GM12878 (cell line): ENCODE measurements at regions not wholly inside any gene's neighbourhood (a gene's known extent, or its start where the extent isn't known, plus 50 kb on each side); places are given as distances from the start of the nearest gene placed in this dataset.

ENCODE experiments used
- ATAC-seq: fragments of 200-7000 bp; cut with Tn5 transposase; 3 replicates; pipeline ENCODE4 v1.9.1; 2020; ENCODE audit warnings: mild to moderate bottlenecking, moderate library complexity
- BruUV-seq: library from RNA; stranded (reverse); fragments of 400-500 nt; replicated peaks from 2 replicates; lab custom pipeline; 2021; lab: Mats Ljungman, UMichigan
- CTCF ChIA-PET: fragments of 300-600 bp; sonication (Branson Sonifier 250); formaldehyde crosslinking; extraction: SDS; loops from one replicate; lab custom pipeline; 2021; ENCODE audit warnings: inconsistent platforms; lab: Yijun Ruan, JAX
- POLR2A ChIA-PET: fragments of 350-600 bp; formaldehyde crosslinking; extraction: SDS; loops from one replicate; lab custom pipeline; 2021; ENCODE audit warnings: inconsistent platforms; lab: Charles Lee
- RAD21 ChIA-PET: fragments of 300-600 bp; sonication (Branson Sonifier 250); formaldehyde crosslinking; loops from one replicate; lab custom pipeline; 2023; ENCODE audit warnings: antibody characterized with exemption; ENCODE audit not compliant: unreplicated experiment; lab: Charles Lee
- SMC1A ChIA-PET: fragments of 300-600 bp; sonication (Branson Sonifier 250); formaldehyde crosslinking; loops from one replicate; lab custom pipeline; 2023; ENCODE audit not compliant: unreplicated experiment, uncharacterized antibody; lab: Charles Lee
- DNase-seq: peaks from one replicate; pipeline ENCODE4 v3.0.0-alpha.2; 2011; ENCODE audit warnings: low read depth, low spot score
- FAIRE-seq: peaks from 3 replicates; lab custom pipeline; 2011; peaks lifted over from hg19 to GRCh38; lab: Jason Lieb, UNC
- H2AFZ ChIP-seq: 2 replicates; pipeline ENCODE4 v1.6.0; 2011; ENCODE audit warnings: low read depth, low read length, control low read depth; ENCODE audit not compliant: control insufficient read depth
- H3K27ac ChIP-seq: 2 replicates; pipeline ENCODE4 v1.5.1; 2011; ENCODE audit warnings: control low read depth; ENCODE audit not compliant: control insufficient read depth, insufficient read depth
- H3K27me3 ChIP-seq, 2 experiments: replicated peaks in 1 of 2; 2 replicates each; pipeline versions ENCODE4 v1.6.0 to v1.6.1; 2011; ENCODE audit warnings: low read length in 1 of 2; ENCODE audit not compliant: control insufficient read depth in 2 of 2, insufficient read depth in 2 of 2
- H3K36me3 ChIP-seq, 2 experiments: 2 replicates each; pipeline ENCODE4 v1.5.1; 2011; ENCODE audit warnings: low read length in 1 of 2; ENCODE audit not compliant: control insufficient read depth in 2 of 2, insufficient read depth in 2 of 2
- H3K4me1 ChIP-seq: 2 replicates; pipeline ENCODE4 v1.6.1; 2011; ENCODE audit warnings: mild to moderate bottlenecking, low read length, moderate library complexity, mixed read lengths; ENCODE audit not compliant: control insufficient read depth, insufficient read depth
- H3K4me2 ChIP-seq: 2 replicates; pipeline ENCODE4 v1.6.0; 2011; ENCODE audit warnings: control low read depth; ENCODE audit not compliant: control insufficient read depth, insufficient read depth
- H3K4me3 ChIP-seq: fragments of 200-600 bp; sonication (generic); 2 replicates; pipeline ENCODE4 v1.5.1; 2016
- H3K79me2 ChIP-seq: 2 replicates; pipeline ENCODE4 v1.6.0; 2011; ENCODE audit warnings: low read length; ENCODE audit not compliant: control insufficient read depth, insufficient read depth
- H3K9ac ChIP-seq: 2 replicates; pipeline ENCODE4 v1.8.0; 2011; ENCODE audit warnings: low read length, control low read depth, mixed read lengths; ENCODE audit not compliant: control insufficient read depth, insufficient read depth
- H3K9me3 ChIP-seq: replicated peaks from 3 replicates; pipeline ENCODE4 v1.5.1; 2011; ENCODE audit warnings: mild to moderate bottlenecking, low read length; ENCODE audit not compliant: control insufficient read depth, insufficient read depth
- H4K20me1 ChIP-seq: 2 replicates; pipeline ENCODE4 v1.6.0; 2011; ENCODE audit not compliant: control insufficient read depth, insufficient read depth
- ATF3 ChIP-seq: IDR thresholded peaks from 2 replicates; pipeline ENCODE4 v1.6.1; 2011; ENCODE audit warnings: low read depth, mild to moderate bottlenecking, low read length, moderate library complexity, borderline replicate concordance; ENCODE audit errors: extremely low read depth
- CBX3 ChIP-seq: fragments of 200-600 bp; sonication (generic); IDR thresholded peaks from 2 replicates; pipeline ENCODE4 v1.6.1; 2016; ENCODE audit warnings: low read depth, borderline replicate concordance
- EZH2 ChIP-seq: IDR thresholded peaks from 2 replicates; pipeline ENCODE4 v1.6.1; 2012; ENCODE audit warnings: low read depth, mild to moderate bottlenecking, control low read depth, inconsistent platforms, low read length, borderline replicate concordance; ENCODE audit not compliant: control insufficient read depth
- NFIC ChIP-seq: IDR thresholded peaks from 2 replicates; pipeline ENCODE4 v1.6.1; 2012; ENCODE audit warnings: low read depth, mild to moderate bottlenecking, inconsistent platforms, low read length, moderate library complexity
- POU2F2 ChIP-seq: IDR thresholded peaks from 3 replicates; pipeline ENCODE4 v1.6.1; 2011; ENCODE audit warnings: low read depth, mild to moderate bottlenecking, low read length, borderline replicate concordance
- STAT1 ChIP-seq: fragments of 450-650 bp; conservative IDR thresholded peaks from 2 replicates; pipeline ENCODE4 v1.6.1; 2014; ENCODE audit warnings: antibody characterized with exemption, mild to moderate bottlenecking
- WGBS: methylation state at CpG from one replicate; pipeline ENCODE4 v1.1.6; 2016; ENCODE audit warnings: low lambda C conversion rate; ENCODE audit not compliant: insufficient replicate concordance, insufficient coverage; ENCODE audit errors: missing lambda C conversion rate; 5-methylcytosine and 5-hydroxymethylcytosine counted together
- in situ Hi-C: fragments of 300-500 bp; cut with MboI; formaldehyde crosslinking; loops from 9 replicates; pipeline ENCODE4 v1.14.3; 2018; ENCODE audit warnings: mixed read lengths
- intact Hi-C: fragments of 100-400 bp; cut with micrococcal nuclease; formaldehyde crosslinking; loops from one replicate; pipeline ENCODE4 v1.14.2; 2022; ENCODE audit not compliant: unreplicated experiment
- TF ChIP-seq, protein P1 (sequence below): fragments of 450-650 bp; IDR thresholded peaks from 2 replicates; pipeline ENCODE4 v1.6.1; 2016; ENCODE audit warnings: mild to moderate bottlenecking
- TF ChIP-seq, protein P2 (sequence below): IDR thresholded peaks from 2 replicates; pipeline ENCODE4 v1.6.1; 2012; ENCODE audit warnings: mild to moderate bottlenecking, low read depth, low read length

- TF ChIP-seq, protein P1, sequence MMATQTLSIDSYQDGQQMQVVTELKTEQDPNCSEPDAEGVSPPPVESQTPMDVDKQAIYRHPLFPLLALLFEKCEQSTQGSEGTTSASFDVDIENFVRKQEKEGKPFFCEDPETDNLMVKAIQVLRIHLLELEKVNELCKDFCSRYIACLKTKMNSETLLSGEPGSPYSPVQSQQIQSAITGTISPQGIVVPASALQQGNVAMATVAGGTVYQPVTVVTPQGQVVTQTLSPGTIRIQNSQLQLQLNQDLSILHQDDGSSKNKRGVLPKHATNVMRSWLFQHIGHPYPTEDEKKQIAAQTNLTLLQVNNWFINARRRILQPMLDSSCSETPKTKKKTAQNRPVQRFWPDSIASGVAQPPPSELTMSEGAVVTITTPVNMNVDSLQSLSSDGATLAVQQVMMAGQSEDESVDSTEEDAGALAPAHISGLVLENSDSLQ = no peak
These were observed 233.4 kb upstream of the NR4A3 start (continued) for GRCh38 chr9:99588299-99588698.

GRCh38 chr9:99588747-99589146 is 232.9 kb upstream of the NR4A3 start:
- Histone ChIP-seq H3K9me3 (no peaks in the 10 kb centered on the region; the same call in 2 of the 3 replicates), H3K27ac (no peak overlapping the region), H3K4me2 (no peak overlapping the region)
- 94% methylated on average over 2 of the region's 2 CpGs for WGBS
- TF ChIP-seq, protein P2, sequence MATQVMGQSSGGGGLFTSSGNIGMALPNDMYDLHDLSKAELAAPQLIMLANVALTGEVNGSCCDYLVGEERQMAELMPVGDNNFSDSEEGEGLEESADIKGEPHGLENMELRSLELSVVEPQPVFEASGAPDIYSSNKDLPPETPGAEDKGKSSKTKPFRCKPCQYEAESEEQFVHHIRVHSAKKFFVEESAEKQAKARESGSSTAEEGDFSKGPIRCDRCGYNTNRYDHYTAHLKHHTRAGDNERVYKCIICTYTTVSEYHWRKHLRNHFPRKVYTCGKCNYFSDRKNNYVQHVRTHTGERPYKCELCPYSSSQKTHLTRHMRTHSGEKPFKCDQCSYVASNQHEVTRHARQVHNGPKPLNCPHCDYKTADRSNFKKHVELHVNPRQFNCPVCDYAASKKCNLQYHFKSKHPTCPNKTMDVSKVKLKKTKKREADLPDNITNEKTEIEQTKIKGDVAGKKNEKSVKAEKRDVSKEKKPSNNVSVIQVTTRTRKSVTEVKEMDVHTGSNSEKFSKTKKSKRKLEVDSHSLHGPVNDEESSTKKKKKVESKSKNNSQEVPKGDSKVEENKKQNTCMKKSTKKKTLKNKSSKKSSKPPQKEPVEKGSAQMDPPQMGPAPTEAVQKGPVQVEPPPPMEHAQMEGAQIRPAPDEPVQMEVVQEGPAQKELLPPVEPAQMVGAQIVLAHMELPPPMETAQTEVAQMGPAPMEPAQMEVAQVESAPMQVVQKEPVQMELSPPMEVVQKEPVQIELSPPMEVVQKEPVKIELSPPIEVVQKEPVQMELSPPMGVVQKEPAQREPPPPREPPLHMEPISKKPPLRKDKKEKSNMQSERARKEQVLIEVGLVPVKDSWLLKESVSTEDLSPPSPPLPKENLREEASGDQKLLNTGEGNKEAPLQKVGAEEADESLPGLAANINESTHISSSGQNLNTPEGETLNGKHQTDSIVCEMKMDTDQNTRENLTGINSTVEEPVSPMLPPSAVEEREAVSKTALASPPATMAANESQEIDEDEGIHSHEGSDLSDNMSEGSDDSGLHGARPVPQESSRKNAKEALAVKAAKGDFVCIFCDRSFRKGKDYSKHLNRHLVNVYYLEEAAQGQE = no peak
- TF ChIP-seq ATF3 (no peak), NFIC (no peak), EZH2 (no peak), CBX3 (no peak), STAT1 (no peak), POU2F2 (no peak)
- TF ChIP-seq, all 136 proteins: peak for 0
- intact Hi-C loops = no loop called here
- POLR2A ChIA-PET = no interaction called here
- Histone ChIP-seq H3K9ac (no peak overlapping the region), H2AFZ (no peak overlapping the region), H3K27me3 (no peaks in the 10 kb centered on the region), H3K79me2 (no peaks in the 10 kb centered on the region), H3K36me3 (no peaks in the 10 kb centered on the region), H3K4me1 (peaks cover 11% of the 10 kb centered on the region; the same call in 1 of the 2 replicates), H4K20me1 (no peaks in the 10 kb centered on the region), H3K4me3 (no peak overlapping the region)
- SMC1A ChIA-PET = no interaction called here
- in situ Hi-C loops = no loop called here
- BruUV-seq = no TSS peak
- CTCF ChIA-PET = no interaction called here
- no peak for FAIRE-seq
- RAD21 ChIA-PET = no interaction called here
- DNase-seq = no peak
- no peak for ATAC-seq
